GM12872 (cell line): ENCODE measurements at regions not wholly inside any gene's neighbourhood (a gene's known extent, or its start where the extent isn't known, plus 50 kb on each side); places are given as distances from the start of the nearest gene placed in this dataset.

ENCODE experiments used
- TF ChIP-seq, protein P1 (sequence below): IDR thresholded peaks from 3 replicates; pipeline ENCODE4 v1.5.1; 2011; ENCODE audit warnings: low read depth, mild to moderate bottlenecking, low read length, moderate library complexity; ENCODE audit not compliant: insufficient read depth

DNA sequence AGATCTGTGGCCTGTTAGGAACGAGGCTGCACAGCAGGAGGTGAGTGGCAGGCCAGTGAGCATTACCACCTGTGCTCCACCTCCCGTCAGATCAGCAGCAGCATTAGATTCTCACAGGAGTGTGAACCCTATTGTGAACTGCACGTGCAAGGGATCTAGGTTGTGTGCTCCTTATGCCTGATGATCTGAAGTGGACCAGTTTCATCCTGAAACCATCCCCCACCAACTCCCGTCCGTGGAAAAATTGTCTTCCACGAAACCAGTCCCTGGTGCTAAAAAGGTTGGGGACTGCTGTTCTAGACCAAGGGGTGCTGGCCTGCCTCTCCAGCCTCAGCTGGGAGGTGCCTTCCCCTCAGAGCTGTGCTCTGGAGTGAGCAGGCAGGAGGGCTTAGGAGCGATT lies 61.4 kb downstream of the RPLP1 start:
- TF ChIP-seq, protein P1, sequence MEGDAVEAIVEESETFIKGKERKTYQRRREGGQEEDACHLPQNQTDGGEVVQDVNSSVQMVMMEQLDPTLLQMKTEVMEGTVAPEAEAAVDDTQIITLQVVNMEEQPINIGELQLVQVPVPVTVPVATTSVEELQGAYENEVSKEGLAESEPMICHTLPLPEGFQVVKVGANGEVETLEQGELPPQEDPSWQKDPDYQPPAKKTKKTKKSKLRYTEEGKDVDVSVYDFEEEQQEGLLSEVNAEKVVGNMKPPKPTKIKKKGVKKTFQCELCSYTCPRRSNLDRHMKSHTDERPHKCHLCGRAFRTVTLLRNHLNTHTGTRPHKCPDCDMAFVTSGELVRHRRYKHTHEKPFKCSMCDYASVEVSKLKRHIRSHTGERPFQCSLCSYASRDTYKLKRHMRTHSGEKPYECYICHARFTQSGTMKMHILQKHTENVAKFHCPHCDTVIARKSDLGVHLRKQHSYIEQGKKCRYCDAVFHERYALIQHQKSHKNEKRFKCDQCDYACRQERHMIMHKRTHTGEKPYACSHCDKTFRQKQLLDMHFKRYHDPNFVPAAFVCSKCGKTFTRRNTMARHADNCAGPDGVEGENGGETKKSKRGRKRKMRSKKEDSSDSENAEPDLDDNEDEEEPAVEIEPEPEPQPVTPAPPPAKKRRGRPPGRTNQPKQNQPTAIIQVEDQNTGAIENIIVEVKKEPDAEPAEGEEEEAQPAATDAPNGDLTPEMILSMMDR, result no peak

DNA sequence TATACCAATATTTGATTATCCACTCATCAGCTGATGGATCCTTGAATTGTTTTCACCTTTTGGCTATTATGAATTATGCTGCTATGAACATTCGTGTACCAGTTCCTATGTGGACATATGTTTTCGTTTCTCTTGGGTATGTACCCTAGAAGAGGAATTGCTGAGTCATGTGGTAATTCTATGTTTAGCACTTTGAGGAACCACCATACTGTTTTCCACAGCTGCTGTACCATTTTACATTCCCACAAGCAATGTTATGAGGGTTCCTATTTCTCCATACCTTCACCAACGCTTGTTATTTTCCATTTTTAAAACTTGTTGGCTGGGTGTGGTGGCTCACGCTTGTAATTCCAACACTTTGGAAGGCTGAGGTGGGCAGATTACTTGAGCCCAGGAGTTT lies 62.9 kb downstream of the RPLP1 start:
- TF ChIP-seq, protein P1, result no peak

DNA sequence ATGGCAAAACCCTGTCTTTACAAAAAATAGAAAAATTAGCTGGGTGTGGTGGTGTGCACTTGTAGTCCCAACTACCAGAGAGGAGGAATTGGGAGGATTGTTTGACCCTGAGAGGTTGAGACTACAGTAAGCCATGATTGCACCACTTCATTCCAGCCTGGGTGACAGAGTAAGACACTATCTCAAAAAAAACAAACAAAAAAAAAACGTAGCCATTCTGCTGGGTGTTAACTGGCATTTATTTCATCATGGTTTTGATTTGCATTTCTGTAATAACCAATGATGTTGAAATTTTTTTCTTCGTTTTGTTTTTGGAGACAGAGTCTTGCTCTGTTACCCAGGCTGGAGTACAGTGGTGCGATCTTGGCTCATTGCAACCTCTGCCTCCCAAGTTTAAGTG lies 63.3 kb downstream of the RPLP1 start:
- TF ChIP-seq, protein P1, result no peak

DNA sequence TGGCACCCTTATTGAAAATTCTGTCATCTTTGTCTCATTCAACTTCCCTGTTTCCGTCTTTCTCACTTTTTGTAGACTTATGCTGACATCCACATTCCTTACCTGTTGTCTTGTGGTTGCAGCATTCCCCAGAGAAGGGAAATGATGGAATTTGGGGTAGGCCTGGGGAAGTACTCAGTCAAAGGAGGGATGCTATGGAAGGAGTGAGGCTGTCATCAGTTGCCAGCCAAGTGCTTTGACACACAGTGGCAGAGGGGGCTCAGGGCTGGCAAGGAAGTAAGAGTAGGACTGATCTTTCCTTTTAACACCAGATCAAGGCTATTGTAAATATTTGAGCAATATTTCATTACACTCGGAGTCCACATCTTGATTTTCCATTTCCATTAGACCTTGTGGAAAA lies 64.4 kb downstream of the RPLP1 start:
- TF ChIP-seq, protein P1, result no peak

DNA sequence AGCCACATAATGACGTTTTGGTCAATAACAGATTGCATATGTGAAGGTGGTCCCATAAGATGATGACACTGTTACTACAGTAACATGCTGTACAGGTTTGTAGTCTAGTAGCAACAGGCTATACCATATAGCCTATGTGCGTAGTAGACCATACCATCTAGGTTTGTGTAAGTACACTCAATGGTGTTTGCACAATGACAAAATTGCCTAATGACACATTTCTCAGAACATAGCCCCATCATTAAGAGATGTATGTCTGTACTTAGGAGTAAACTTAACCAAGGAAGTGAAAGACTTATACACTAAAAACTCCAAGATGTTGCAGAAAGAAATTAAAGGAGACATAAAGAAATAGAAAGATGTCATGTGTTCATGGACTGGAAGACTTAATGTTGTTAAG lies 66.2 kb downstream of the RPLP1 start:
- TF ChIP-seq, protein P1, result no peak

DNA sequence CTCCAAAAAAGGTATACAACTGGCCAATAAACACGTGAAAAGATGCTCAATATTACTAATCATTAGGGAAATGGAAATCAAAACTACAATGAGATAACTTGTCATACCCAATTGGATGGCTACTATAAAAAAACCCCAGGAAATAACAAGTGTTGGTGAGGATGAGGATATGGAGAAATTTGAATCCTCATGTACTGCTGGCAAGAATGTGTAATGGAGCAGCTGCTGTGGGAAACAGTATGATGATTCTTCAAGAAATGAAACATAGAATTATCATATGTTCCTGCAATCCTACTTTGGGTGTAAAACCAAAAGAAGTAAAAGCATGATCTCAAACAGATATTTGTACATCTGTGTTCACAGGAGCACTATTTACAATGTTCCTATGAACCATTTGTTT lies 67.4 kb downstream of the RPLP1 start:
- TF ChIP-seq, protein P1, result no peak

DNA sequence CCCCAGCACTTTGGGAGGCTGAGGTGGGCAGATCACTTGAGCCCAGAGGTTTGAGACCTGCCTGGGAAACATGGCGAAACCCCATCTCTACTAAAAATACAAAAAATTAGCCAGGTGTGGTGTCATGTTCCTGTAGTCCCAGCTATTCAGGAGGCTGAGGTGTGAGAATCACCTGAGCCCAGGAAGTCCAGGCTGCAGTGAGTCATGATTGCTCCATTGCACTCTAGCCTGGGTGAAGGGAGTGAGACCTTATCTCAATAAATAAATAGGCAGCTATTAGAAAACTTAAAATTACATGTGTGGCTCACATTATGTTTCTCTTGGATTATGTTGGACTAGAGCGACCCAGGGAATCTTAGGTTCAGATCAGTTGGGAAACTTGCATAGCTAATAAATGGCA lies 69.7 kb downstream of the RPLP1 start:
- TF ChIP-seq, protein P1, result no peak
